Stimulated activated CD4-positive, alpha-beta T cell treated with anti-CD3 and anti-CD28 coated beads, Interleukin-15, amount 100 ng/mL, for 48 hours (primary cell): ENCODE measurements at regions not wholly inside any gene's neighbourhood (a gene's known extent, or its start where the extent isn't known, plus 50 kb on each side); places are given as distances from the start of the nearest gene placed in this dataset.

Source experiments
- DNase-seq, 2 donors: peaks; one replicate each; pipeline ENCODE4 v3.0.0-alpha.2; 2020; ENCODE audit warnings: low read depth in 2 of 2

DNA sequence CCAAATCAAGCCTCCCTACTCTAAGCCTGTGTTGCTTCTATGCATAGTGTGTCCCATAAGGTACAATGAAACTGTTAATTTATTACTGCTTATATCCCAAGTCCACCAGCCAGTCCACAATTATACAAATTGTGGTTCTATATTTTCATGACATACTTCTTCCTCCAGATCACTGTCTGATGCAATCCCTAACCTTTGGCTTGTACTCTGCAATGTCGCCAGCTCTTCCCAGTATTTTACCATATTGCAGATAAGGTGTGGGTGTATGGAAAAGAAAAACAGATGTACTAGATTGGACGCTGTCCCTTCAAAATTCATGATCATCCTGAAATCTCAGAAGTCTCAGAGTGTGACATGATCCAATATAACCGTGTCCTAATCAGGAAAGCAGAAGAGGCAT lies 286.2 kb downstream of the GASK1B start:
- DNase-seq = no peak

DNA sequence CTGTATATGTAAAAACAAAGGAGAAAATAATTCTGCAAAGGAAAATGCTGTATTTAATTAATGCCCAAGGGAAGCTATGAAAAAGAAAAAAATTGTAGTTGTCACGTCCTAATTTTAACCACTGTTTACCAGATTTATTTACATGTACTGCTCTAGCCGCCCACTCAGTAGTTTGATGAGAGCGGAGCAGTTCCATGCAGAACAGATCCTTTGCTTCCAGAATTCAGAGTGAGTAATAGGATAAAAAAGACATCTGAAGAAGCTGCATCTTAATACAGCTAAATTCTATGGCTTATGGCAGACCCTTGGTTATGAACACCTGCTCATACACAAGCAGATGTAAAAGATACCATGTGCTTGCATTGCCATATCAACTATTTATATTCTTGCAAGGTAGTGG lies 287.0 kb downstream of the GASK1B start:
- no peak for DNase-seq

DNA sequence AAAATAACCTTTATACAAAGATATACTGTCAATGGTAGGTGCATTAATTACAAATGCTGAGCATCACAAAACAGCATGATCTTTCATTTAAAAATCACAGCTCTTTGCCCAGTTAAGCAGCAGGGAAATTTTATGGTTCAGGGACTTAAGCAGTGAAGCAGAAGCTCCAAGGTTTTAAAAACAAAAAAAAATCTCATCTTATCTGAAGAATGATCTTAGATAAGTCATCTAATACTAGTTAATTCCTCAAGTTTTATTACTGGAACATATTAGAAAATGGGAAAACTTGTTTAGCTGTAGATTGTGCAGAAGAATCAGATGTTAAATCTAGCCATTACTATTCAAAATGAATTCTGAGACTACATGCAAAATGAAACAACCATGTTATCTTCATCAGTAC lies 289.9 kb downstream of the GASK1B start:
- DNase-seq = no peak

DNA sequence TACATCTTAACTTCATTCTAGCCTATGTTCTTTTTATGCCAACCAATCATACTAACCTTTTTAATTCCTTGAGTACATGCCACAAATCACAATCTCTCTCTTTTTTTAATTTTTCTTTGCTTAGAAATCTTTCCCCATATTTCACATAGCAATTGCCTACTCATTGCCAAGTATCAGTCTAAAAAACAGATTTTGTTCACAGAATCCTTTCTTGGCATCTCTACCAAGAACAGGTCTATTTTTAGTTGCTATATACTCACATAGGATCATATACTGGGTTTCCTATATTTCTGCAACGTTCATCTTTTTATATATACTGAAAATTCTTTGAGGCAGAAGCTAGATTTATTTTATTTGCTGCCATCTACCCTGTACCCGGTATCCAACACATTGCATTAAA lies 292.1 kb downstream of the GASK1B start:
- no peak for DNase-seq

DNA sequence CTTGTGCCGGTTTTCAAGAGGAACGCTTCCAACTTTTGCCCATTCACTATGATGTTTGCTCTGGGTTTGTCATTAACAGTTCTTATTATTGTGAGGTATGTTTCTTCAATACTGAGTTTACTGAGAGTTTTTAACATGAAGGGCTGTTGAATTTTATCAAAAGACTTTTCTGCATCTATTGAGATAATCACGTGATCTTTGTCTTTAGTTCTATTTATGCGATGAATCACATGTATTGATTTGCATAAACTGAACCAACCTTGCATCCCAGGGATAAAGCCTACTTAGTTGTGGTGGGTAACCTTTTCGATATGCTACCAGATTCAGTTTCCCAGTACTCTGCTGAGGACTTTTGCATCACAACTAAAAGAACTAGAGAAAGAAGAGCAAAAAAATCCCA lies 318.0 kb downstream of the GASK1B start:
- no peak for DNase-seq

DNA sequence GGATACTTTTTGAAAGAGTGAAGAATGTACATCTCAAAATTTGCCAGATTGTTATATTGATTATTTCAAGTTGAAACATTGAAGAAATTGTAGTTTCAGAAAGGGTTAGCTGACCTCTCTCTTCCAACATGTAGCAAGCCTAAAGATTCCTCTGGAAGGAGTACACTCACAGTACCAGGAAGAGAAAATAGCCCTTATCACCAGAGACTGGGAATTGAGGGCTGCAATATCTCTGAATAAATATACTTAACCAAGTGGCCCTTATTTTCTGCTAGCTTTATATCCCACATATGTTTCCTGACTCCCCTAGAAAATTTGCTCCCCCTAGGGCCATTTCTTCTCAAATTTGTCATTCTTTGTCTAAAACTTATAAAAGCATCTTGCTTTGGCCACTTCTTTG lies 332.2 kb downstream of the GASK1B start:
- no peak for DNase-seq

DNA sequence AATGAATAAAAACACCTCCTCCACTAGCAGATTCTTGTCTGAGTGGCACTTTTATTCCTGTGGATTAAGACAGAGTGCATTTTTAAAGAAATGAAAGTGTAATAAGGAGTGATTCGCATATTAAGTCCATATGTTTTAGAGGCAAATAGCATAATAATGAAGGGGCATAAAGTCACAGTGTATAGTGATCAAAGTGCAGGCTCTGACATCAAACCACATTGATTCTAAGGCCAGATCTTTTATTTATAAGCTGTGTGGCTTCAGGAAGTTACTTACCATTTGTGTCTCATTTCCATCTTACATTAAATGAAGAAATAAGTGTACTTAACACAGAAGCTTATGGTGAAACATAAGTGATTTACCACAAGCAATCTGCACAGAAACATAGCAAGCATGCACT lies 332.8 kb downstream of the GASK1B start:
- DNase-seq = no peak

DNA sequence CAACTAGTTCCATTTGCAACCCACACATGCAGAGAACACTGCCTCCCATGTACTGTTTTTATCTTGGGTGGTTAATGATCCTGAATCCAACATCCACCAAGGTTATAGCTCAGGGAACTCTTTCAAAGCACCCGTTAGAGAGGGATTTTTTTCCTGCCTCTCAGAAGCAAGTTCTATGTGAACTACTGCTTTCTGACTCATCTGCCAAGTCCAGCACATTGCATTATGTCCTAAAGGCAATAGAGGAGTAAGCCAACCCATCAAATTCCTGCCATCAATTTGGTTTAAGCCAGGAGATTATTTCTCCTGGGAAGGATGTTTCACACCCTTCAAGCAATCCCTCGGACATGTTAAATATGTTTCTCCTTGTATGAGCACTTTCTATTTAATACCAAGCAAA lies 334.5 kb downstream of the GASK1B start:
- DNase-seq = no peak

DNA sequence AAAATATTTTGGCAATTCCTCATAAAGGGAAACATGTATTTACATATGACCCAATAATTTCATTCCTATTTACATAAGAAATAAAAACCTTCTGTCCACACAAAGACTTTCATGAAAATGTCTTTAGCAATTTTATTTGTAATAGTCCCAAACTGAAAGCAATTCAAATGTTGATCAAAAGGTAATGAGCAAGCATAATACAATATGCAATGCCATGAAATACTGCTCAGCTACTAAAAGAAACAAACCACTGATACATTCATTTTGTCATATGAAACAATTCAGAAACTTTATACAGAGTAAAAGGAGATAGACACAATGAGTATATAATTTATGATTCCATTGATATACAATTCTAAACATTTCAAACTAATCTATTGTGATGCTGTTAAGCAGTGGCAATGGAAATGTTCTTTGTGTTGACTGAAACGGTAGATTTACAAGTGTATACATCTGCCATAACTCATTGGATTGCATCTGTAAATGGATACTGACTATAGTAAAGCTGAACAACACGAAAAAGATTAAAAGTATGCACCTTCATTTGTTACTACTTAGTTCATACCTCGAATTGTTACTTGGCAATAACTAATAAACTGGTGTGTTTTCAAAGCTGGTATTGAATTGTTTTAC lies 335.6 kb downstream of the GASK1B start:
- no peak for DNase-seq

DNA sequence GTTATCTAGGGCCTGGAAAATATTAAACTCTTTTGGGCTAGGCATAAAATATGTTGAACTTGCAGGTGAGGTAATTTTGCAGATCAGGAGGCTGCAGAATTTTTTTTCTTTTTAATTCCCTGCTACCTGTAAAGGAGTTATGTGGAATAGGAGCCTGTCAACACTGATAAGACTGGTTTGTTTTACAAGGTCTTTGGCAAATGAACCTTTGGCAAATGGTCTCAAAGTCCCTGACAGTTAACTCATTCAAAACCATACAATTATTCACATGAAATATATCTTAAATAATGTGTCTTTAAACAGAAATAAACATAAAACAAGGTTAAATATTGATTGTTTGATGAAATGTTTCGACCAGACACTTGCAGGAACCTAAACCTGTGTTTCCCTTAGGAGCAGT lies 340.2 kb downstream of the GASK1B start:
- no peak for DNase-seq

DNA sequence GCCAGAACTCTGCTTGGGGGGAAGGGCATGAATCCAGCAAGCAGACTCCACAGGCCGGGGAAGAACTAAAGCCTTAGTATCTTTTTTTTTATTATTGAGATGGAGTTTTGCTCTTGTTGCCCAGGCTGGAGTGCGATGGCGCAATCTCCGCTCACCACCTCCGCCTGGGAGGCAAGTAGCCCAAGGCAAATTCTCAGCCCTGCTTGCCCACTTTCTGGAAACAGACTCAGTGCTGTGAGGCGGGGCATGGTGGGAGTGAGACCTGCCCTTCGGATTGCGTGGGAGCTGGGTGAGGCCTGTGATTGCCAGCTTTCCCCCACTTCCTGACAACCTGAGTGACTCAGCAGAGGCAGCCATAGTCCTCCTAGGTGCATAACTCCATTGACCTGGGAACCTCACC lies 348.8 kb downstream of the GASK1B start:
- DNase-seq = no peak

DNA sequence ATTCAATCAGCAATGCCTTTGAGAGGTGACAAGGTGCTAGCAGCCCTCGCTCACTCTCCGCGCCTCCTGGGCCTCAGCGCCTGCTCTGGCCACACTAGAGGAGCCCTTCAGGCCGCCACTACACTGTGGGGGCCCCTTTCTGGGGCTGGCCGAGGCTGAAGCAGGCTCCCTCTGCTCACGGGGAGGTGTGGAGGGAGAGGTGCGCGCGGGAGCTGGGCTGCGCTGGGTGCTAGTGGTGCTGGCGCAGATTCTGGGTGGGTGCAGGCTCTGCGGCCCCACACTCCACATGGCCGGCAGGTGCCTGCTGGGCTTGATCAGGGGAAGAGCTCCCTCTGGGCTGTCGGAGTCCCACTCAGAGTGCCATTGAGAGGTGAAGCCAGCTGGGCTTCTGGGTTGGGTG lies 351.0 kb downstream of the GASK1B start:
- DNase-seq = no peak

DNA sequence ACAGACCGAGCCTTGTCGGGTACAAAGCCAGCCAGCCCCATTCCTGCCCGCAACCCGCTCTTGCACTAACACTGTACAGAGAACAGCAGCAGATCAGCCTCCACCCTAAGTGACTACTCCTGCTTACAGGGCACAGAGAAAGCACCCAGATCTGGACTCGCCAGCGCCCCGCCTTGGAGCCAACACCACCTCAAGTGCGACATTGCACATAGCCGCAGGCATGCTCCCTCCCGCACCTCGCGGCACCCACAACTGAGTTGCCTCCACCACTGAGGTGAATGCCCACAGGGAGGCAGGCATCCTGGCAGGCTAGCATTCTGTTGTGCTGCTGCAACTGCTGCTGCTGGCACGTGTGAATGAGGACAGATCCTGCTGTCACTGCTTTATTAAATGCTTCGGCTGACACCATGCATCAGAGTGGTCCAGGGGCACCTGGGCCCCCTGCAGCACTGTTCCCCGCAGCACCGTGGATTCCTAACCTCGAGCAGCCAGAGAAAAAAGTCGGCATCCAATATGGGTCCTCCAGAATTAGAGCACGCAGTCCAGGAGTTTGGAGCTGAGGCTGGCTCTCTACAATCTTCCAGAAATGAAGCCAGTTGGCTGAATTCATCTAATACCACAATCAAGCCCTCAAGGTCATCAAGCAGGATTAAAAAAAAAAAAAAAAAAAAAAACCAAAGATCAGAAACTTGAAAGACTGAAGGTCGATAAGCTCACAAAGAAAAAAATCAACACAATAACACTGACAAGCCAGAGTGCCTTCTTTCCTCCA lies 352.9 kb downstream of the GASK1B start:
- DNase-seq = no peak

DNA sequence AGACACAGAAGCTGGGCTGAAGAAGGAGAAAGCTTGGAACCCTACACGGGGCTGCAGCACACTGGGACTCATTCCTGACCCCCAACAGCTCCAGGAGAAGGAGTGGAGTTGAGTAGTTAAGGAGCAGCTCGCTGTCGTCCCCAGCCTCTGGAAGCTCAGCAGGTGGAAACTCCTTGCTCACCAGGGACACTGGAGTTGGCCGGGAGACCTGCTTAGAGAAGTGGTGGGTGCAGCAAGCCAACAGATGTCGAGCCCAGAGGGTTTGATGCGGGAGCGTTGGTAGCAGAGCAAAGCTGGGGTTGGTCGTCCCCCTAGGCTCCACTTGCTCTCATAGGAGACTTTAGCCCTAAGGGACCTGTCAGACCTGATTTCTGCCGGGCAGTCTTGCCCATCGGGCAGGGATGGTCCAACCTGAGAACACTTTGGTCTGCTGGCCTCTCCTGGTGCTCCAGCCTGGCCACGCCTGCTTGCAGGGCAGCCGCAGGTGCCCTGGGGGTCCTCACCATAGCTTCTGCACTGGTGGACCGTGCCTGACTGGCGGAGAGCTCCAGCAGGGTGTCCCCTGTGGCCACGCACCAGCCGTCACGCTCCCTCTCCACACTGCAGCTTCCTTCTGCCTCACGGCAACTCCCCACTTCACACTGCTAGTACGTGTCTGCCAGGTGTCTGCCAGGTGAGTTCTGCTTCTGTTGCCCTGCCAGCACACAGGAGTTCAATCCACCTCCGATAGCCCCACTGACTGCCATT lies 353.7 kb downstream of the GASK1B start:
- DNase-seq = no peak

DNA sequence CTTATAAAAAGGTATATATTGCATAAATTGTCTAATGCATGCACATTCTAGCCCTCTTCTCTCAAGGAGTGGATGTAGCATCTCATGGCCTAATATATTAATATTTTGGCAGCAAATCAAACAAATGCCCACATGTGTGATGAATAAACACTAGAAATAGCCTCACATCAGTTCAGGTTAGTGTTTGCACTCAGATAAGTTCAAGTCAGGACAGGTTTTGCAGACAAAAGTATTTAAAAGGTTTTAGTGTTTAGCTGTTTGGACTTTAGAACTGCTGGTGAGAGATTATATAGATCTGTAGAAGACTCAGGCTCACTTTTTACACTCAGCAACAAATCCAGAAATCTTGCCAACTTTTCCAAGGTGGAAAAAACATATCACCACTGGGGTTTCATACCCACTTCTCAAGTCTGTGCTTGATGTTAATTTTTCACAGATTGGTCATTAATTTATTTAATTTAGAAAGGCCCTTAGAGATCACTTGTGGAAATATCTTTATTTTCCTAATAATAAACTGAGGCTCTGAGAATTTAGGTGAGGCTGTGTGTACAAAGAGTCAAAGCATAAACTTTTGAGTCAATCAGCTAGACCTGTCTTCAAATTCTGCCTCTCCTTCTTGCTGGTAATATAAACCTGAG lies 362.6 kb downstream of the GASK1B start:
- DNase-seq = no peak

DNA sequence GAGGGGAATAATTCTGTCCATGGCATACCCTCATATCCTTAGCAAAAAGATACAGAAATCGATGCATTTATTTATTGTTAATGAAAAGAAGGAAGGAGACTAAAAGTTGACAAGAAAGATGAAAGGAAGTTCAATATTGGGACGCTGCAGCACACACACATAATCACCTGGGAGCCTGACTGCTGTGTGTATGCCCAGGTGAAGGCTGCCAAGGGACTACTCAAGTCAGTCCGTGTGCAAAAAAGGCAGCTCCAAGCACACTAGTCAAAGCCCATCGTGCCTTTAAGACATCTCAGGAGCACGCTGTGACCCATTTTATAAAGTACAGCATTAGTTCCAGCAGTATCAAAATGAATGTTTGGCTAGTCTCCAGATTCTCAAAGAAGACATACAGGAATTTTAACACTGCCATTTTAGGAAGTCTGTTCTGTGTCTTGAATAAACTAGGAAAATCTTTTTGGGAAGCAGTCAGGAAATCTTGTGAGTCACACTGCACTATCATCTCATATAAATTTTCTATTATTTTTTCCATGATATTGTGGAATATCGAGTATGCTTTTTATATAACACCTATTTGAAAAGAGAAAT lies 363.9 kb downstream of the GASK1B start:
- no peak for DNase-seq

DNA sequence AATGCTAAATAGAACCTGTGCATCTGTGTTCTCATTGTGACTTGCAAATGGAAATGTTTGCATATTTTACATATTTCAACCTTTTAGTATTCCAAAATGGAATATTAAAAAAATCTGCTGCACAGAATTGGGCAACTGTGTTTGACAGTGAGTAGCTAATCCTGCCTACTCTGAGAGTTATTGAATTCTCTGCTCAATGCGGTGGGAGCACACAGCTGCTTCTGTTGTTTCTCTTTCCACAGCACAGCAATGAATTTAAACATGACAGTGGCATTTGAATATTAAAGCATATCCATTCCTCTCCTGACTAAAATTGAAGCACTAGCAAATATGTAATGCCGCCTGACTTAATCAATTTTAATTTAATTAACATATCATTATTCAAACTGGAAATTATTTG lies 366.6 kb downstream of the GASK1B start:
- no peak for DNase-seq

DNA sequence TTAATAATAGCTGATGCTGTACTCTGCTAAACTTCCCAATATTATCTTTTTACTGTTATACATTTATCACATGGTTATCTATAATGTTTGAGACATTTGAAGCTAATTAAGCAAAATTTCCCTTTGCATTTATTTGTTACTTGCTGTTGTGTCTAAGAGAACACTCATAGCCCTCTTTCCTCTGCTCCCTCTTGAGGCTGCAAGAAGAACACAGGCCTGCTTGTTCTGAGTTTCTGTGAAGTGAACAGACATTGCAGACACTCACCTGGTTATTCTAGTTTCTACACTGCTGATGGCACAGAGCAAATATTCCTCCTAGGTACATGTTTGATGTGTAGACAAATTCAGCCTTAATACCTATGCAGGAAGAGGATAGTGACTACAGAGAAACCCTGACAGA lies 367.8 kb downstream of the GASK1B start:
- no peak for DNase-seq

DNA sequence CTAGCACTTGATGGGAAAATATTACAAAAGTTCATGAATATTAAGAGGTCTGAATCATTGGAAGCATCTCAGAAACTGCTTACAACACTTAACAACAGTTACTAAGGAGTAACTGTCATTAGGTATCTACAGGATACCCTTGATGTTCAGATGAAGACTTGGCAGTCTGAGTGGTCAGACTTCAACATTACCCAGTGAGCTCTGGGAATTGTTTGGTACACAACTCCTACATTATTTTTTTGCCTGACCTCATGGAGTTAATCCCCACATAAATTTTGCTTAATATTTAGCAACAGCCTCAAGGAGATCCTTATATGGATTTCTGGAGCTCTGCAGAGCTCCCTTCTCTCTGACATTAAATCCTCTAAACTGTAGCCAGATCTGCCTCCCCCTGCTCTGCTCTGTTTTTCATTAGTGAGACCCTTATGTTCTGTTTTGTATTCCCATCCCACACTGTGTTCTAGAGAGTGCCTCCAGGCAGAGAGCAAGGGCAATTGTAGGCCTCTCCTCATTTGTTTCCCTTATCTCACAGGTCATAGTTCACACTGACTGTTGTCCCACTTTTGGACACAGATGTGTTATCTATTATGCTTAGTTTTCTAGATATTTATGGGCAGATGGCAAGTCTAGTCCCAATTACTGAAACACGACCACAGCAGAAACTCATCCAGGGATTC lies 368.8 kb downstream of the GASK1B start:
- no peak for DNase-seq

DNA sequence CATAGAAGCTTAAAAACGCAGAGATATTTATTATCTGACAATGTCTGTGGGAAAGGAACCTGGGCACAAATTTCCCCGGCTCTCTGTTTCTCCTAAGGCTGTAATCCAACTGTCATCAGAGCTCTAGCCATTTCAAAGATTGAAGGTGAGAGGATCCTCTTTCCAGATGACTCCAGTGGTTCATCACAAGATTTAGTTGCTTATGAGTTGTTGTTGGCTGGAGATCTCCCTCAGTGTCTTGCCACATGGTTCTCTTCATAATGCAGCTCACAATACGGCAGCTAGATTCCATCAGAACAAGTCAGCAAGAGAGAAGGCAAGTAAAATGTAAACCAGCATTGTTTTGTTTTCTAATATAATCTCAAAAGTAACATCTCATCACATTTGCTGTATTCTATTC lies 369.4 kb downstream of the GASK1B start:
- DNase-seq = no peak

DNA sequence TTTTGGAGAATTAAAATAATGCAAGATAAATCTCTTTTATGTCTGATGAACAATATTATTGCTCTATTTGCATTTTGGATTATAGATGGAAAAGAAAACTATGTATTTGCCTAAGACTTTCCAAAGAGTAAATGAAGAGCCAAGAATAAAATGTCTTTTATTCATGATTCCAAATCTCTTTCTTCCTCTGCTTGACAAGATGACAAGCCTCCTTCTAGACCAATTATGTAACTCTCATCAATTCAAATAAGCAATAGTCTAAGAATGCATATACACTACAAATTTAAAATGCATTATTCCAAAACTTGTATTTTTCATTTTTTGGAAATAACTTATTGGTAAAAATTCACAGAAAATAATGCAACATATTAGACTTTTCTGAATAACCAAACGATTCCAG lies 377.3 kb downstream of the GASK1B start:
- DNase-seq = no peak

DNA sequence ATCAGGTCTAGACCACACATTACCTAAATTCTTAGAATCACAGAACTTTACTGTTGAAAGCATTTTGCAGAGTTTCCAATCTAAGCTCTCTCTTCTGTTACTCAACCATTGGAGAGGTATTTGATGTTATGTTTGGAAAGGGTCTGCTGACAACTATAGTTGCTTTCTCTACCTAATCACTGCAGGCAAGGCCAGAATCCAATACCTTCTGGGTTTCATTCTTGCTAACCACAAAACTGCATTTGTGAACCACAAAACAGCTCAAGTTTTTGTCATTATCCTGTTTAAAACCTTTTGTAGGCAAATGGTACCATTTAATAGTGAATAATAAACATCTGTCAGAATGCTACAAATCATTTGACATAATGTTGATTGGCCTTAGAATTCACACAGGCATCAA lies 380.1 kb downstream of the GASK1B start:
- DNase-seq = no peak
